Stomach (tissue), 4 donors: ENCODE measurements at regions not wholly inside any gene's neighbourhood (a gene's known extent, or its start where the extent isn't known, plus 50 kb on each side); places are given as distances from the start of the nearest gene placed in this dataset.

Experiments used
- EP300 ChIP-seq: sonication (generic); formaldehyde crosslinking; IDR thresholded peaks from one replicate; pipeline ENCODE4 v1.6.1; 2017; ENCODE audit warnings: antibody characterized with exemption
- POLR2A ChIP-seq, 4 donors: fragments of 450-650 bp; IDR thresholded peaks; one replicate each; pipeline ENCODE4 v1.6.1; 2016; ENCODE audit warnings: antibody characterized with exemption in 4 of 4, control low read depth in 2 of 4, mild to moderate bottlenecking in 1 of 4, moderate library complexity in 1 of 4
- POLR2AphosphoS5 ChIP-seq, 3 donors: sonication (generic); formaldehyde crosslinking; IDR thresholded peaks; one replicate each; pipeline ENCODE4 v1.6.1; 2016; ENCODE audit warnings: antibody characterized with exemption in 3 of 3
- TF ChIP-seq, protein P1 (sequence below), 7 experiments: fragments of 450-650 bp in 4 of 7; fragments of 200-600 bp in 3 of 7; sonication (generic) in 3 of 7; IDR thresholded peaks; one replicate each; pipeline ENCODE4 v1.5.1; 2016 to 2019; ENCODE audit warnings: antibody characterized with exemption in 7 of 7, control low read depth in 2 of 7, mild to moderate bottlenecking in 1 of 7

DNA sequence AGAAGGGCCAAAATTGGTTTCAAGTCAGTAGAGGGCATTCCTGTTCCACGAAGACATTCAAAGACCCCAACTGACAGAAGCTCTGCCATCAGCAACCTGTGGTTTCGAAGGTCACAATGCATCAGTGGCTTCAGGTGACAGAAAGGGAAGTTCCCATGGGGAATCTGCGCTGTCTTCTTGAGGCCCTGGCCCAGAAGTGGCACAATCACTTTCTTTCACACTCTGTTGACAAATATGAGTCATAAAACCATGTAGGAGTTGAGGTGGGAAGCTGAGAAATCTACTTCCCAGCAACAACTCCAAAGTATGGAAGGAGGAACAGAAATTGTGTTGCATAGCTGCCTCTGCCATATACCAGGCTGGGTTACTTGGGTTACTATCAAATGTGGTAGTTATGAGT is 621.1 kb upstream of the FANCL start:
- TF ChIP-seq, protein P1, sequence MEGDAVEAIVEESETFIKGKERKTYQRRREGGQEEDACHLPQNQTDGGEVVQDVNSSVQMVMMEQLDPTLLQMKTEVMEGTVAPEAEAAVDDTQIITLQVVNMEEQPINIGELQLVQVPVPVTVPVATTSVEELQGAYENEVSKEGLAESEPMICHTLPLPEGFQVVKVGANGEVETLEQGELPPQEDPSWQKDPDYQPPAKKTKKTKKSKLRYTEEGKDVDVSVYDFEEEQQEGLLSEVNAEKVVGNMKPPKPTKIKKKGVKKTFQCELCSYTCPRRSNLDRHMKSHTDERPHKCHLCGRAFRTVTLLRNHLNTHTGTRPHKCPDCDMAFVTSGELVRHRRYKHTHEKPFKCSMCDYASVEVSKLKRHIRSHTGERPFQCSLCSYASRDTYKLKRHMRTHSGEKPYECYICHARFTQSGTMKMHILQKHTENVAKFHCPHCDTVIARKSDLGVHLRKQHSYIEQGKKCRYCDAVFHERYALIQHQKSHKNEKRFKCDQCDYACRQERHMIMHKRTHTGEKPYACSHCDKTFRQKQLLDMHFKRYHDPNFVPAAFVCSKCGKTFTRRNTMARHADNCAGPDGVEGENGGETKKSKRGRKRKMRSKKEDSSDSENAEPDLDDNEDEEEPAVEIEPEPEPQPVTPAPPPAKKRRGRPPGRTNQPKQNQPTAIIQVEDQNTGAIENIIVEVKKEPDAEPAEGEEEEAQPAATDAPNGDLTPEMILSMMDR (IDR thresholded peaks at IDR 0.05) = no peak
- TF ChIP-seq EP300 (no peak), POLR2A (IDR thresholded peaks at IDR 0.05) (no peak), POLR2AphosphoS5 (IDR thresholded peaks at IDR 0.05) (no peak)
